OCI-LY1 (cell line): ENCODE measurements at regions not wholly inside any gene's neighbourhood (a gene's known extent, or its start where the extent isn't known, plus 50 kb on each side); places are given as distances from the start of the nearest gene placed in this dataset.
"Not testable (repeated sequence)": the region's sequence is repeated elsewhere in the genome, so short reads cannot be mapped to it uniquely, and the experiment has no call there.

ENCODE experiments used
- H2AFZ ChIP-seq: fragments of 200-600 bp; sonication (generic), shearing (Covaris generic); 2 replicates; pipeline ENCODE4 v1.6.0; 2014; ENCODE audit warnings: antibody characterized with exemption, mild to moderate bottlenecking, low read length
- H3F3A ChIP-seq: fragments of 200-600 bp; sonication (generic), shearing (Covaris generic); 2 replicates; pipeline ENCODE4 v1.6.0; 2014; ENCODE audit warnings: mild to moderate bottlenecking, antibody characterized with exemption, low read length, moderate library complexity; ENCODE audit not compliant: insufficient read depth
- H3K27ac ChIP-seq: fragments of 200-600 bp; sonication (generic); 2 replicates; pipeline ENCODE4 v1.5.1; 2014; ENCODE audit warnings: low read length, mixed run types, mild to moderate bottlenecking, low read depth; ENCODE audit not compliant: poor library complexity, severe bottlenecking
- H3K27me3 ChIP-seq: fragments of 200-600 bp; sonication (generic); 2 replicates; pipeline ENCODE4 v1.6.0; 2014; ENCODE audit warnings: antibody characterized with exemption, mild to moderate bottlenecking, low read length, moderate library complexity; ENCODE audit not compliant: insufficient read depth
- H3K36me3 ChIP-seq: fragments of 200-600 bp; sonication (generic); 2 replicates; pipeline ENCODE4 v1.6.1; 2014; ENCODE audit warnings: mild to moderate bottlenecking, antibody characterized with exemption, low read length, moderate library complexity, mixed read lengths; ENCODE audit not compliant: insufficient read depth
- H3K4me1 ChIP-seq: fragments of 200-600 bp; sonication (generic); 2 replicates; pipeline ENCODE4 v1.5.1; 2014; ENCODE audit warnings: mild to moderate bottlenecking, low read length, moderate library complexity; ENCODE audit not compliant: insufficient read depth, severe bottlenecking
- H3K4me2 ChIP-seq: fragments of 200-600 bp; sonication (generic), shearing (Covaris generic); 2 replicates; pipeline ENCODE4 v1.6.1; 2014; ENCODE audit warnings: low read length
- H3K4me3 ChIP-seq: fragments of 200-600 bp; sonication (generic); 2 replicates; pipeline ENCODE4 v1.5.1; 2014; ENCODE audit warnings: low read length, low read depth, mild to moderate bottlenecking, mixed read lengths; ENCODE audit not compliant: poor library complexity, severe bottlenecking
- H3K79me2 ChIP-seq: fragments of 200-600 bp; shearing (Covaris generic); 2 replicates; pipeline ENCODE4 v1.6.1; 2016; ENCODE audit warnings: mixed run types, low read length, mixed read lengths; ENCODE audit not compliant: insufficient read depth
- H3K9ac ChIP-seq: fragments of 200-600 bp; sonication (generic), shearing (Covaris generic); 2 replicates; pipeline ENCODE4 v1.6.1; 2014; ENCODE audit warnings: mild to moderate bottlenecking, low read length, mixed read lengths
- H3K9me2 ChIP-seq: fragments of 200-600 bp; sonication (generic), shearing (Covaris generic); 2 replicates; pipeline ENCODE4 v1.6.1; 2014; ENCODE audit warnings: low read depth, mild to moderate bottlenecking, low read length, mixed read lengths
- H3K9me3 ChIP-seq: fragments of 200-600 bp; shearing (Covaris generic); 2 replicates; pipeline ENCODE4 v1.6.1; 2014; ENCODE audit warnings: low read length, mixed read lengths
- H4K20me1 ChIP-seq: fragments of 200-600 bp; sonication (generic), shearing (Covaris generic); 2 replicates; pipeline ENCODE4 v1.6.0; 2016; ENCODE audit warnings: mild to moderate bottlenecking, low read length; ENCODE audit not compliant: insufficient read depth
- EZH2 ChIP-seq: fragments of 200-600 bp; sonication (generic), shearing (Covaris generic); IDR thresholded peaks from 2 replicates; pipeline ENCODE4 v1.8.0; 2017; ENCODE audit warnings: borderline replicate concordance, mixed run types, mild to moderate bottlenecking, antibody characterized with exemption, low read length, moderate library complexity, mixed read lengths
- TF ChIP-seq, protein P1 (sequence below): fragments of 200-600 bp; sonication (generic), shearing (Covaris generic); IDR thresholded peaks from 2 replicates; pipeline ENCODE4 v1.5.1; 2017; ENCODE audit warnings: mild to moderate bottlenecking, antibody characterized with exemption, low read length, moderate library complexity, mixed read lengths

DNA sequence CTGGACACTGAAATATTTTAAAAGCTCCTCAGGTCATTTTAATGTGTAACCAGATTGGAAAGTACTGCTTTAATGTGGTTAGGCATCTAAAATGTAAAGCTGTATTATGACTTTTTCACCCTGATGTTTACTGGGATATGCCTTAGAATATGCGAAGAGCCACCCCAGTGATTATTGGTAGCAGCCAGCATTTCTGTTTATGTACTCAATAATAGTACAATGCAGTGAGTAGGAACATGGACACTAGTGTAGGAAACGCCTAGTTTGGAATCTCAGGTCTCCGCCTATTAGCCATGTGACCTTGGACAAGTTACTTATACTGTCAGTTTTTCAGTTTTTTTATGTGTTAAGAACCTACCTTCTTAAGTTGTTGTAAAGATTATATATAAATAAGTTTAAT is 446.0 kb upstream of the PITX2 start:
- H3K9me2 ChIP-seq: no peaks in the 10 kb centered on the region
- TF ChIP-seq, protein P1, sequence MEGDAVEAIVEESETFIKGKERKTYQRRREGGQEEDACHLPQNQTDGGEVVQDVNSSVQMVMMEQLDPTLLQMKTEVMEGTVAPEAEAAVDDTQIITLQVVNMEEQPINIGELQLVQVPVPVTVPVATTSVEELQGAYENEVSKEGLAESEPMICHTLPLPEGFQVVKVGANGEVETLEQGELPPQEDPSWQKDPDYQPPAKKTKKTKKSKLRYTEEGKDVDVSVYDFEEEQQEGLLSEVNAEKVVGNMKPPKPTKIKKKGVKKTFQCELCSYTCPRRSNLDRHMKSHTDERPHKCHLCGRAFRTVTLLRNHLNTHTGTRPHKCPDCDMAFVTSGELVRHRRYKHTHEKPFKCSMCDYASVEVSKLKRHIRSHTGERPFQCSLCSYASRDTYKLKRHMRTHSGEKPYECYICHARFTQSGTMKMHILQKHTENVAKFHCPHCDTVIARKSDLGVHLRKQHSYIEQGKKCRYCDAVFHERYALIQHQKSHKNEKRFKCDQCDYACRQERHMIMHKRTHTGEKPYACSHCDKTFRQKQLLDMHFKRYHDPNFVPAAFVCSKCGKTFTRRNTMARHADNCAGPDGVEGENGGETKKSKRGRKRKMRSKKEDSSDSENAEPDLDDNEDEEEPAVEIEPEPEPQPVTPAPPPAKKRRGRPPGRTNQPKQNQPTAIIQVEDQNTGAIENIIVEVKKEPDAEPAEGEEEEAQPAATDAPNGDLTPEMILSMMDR: no peak
- no peak for TF ChIP-seq EZH2
- H3K9ac ChIP-seq: no peak overlapping the region
- H3F3A ChIP-seq: no peaks in the 10 kb centered on the region
- no peaks in the 10 kb centered on the region for H3K27me3 ChIP-seq
- H3K9me3 ChIP-seq: no peaks in the 10 kb centered on the region
- no peaks in the 10 kb centered on the region for H4K20me1 ChIP-seq
- H3K4me1 ChIP-seq: no peaks in the 10 kb centered on the region
- no peak overlapping the region for H3K27ac ChIP-seq
- H3K79me2 ChIP-seq: no peaks in the 10 kb centered on the region
- H3K4me3 ChIP-seq: no peak overlapping the region
- H3K4me2 ChIP-seq: no peak overlapping the region
- H2AFZ ChIP-seq: no peak overlapping the region
- no peaks in the 10 kb centered on the region for H3K36me3 ChIP-seq

DNA sequence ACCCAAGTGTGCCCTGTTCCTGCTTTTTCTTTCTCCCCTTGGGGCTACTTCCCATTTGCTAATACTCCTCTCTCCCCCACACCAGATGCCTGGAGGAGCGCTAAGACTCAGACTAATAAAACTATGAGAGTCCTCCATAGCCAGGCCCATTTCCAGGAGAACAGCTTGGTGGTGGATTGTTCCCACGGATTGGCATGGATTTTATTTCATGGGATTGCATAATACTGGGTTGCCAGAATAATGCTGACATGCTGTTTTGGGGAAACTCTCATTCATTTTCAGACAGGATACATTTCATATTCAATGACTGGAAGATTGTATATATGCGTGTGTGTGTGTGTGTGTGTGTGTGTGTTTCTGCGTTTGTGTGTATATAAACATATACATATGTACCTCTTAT is 447.5 kb upstream of the PITX2 start:
- Histone ChIP-seq H3K9me3 (no peaks in the 10 kb centered on the region), H3F3A (no peaks in the 10 kb centered on the region), H3K4me1 (no peaks in the 10 kb centered on the region), H3K79me2 (no peaks in the 10 kb centered on the region), H3K4me2 (no peak overlapping the region), H3K4me3 (no peak overlapping the region), H3K36me3 (no peaks in the 10 kb centered on the region), H4K20me1 (no peaks in the 10 kb centered on the region), H2AFZ (no peak overlapping the region), H3K27ac (no peak overlapping the region), H3K9ac (no peak overlapping the region), H3K9me2 (no peaks in the 10 kb centered on the region), H3K27me3 (no peaks in the 10 kb centered on the region)
- TF ChIP-seq, protein P1: no peak
- no peak for TF ChIP-seq EZH2

DNA sequence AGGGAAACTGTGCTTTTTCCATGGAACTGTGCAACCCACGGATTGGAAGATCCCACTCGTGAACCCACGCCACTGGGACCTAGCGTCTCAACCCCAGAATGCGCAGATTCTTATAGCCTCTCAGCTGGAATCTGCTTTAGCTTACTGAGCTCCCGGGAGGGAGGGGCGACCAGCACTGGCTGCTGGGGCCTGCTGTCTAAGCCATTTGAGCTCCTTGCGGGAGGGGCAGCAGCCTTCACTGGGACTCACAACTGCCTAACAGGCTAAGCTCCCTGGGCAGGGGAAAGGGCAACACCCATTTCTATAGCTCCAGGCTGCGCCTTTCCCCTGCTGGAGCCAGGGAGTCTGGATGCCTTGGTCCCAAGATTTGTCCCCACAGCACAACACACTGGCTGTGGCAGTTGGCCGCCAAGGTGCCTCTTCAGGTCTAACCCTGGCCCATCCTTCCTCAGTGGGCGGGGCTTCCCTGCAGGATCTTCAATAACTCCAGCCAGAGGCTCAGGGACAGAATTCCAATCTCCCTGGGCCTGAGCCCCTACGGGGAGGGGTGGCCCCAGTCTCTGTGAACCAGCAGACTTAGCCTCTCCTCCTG is 451.7 kb upstream of the PITX2 start:
- no peaks in the 10 kb centered on the region for H3F3A ChIP-seq
- no peaks in the 10 kb centered on the region for H3K79me2 ChIP-seq
- H3K36me3 ChIP-seq: no peaks in the 10 kb centered on the region
- H3K4me2 ChIP-seq: no peak overlapping the region
- no peak overlapping the region for H3K4me3 ChIP-seq
- H3K27me3 ChIP-seq: no peaks in the 10 kb centered on the region
- H3K4me1 ChIP-seq: no peaks in the 10 kb centered on the region
- no peaks in the 10 kb centered on the region for H3K9me2 ChIP-seq
- TF ChIP-seq, protein P1: no peak
- no peak for TF ChIP-seq EZH2
- H3K27ac ChIP-seq: no peak overlapping the region
- no peak overlapping the region for H3K9ac ChIP-seq
- H4K20me1 ChIP-seq: no peaks in the 10 kb centered on the region
- H3K9me3 ChIP-seq: no peaks in the 10 kb centered on the region
- H2AFZ ChIP-seq: no peak overlapping the region

DNA sequence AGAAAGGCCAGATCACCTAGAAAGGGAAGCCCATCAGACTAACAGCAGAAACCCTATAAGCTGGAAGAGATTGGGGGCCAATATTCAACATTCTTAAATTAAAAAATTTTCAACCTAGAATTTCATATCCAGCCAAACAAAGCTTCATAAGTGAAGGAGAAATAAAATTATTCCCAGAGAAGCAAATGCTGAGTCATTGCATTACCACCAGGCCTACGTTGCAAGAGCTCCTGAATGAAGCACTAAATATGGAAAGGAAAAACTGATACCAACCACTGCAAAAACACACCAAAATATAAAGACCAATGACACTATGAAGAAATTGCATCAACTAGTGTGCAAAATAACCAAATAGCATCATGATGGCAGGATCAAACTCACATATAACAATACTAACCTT is 453.4 kb upstream of the PITX2 start:
- not testable (repeated sequence) for H3K4me3 ChIP-seq, H3K36me3 ChIP-seq, H3K4me1 ChIP-seq, H3K9ac ChIP-seq, H3K9me2 ChIP-seq, H3K27me3 ChIP-seq, H3K79me2 ChIP-seq, H3F3A ChIP-seq, H2AFZ ChIP-seq, H3K4me2 ChIP-seq, H4K20me1 ChIP-seq, H3K27ac ChIP-seq, H3K9me3 ChIP-seq
